OCI-LY1 (cell line): ENCODE measurements at regions not wholly inside any gene's neighbourhood (a gene's known extent, or its start where the extent isn't known, plus 50 kb on each side); places are given as distances from the start of the nearest gene placed in this dataset.

Source experiments
- CTCF ChIP-seq: fragments of 200-600 bp; sonication (generic), shearing (Covaris generic); IDR thresholded peaks from 2 replicates; pipeline ENCODE4 v1.5.1; 2017; ENCODE audit warnings: mild to moderate bottlenecking, antibody characterized with exemption, low read length, moderate library complexity, mixed read lengths
- EZH2 ChIP-seq: fragments of 200-600 bp; sonication (generic), shearing (Covaris generic); IDR thresholded peaks from 2 replicates; pipeline ENCODE4 v1.8.0; 2017; ENCODE audit warnings: borderline replicate concordance, mixed run types, mild to moderate bottlenecking, antibody characterized with exemption, low read length, moderate library complexity, mixed read lengths

GRCh38 chr13:23952796-23953195 lies 55.5 kb upstream of the C1QTNF9B start:
- TF ChIP-seq CTCF = no peak
- no peak for TF ChIP-seq EZH2
